ENCODE measurements at regions not wholly inside any gene's neighbourhood (a gene's known extent, or its start where the extent isn't known, plus 50 kb on each side); places are given as distances from the start of the nearest gene placed in this dataset.

GRCh38 chr2:239526666-239527415 is 126.0 kb upstream of the HDAC4 start:
- no peak overlapping the region for H3K27ac ChIP-seq (ENCODE audit: insufficient read depth, low read depth, low read length)
- no peak overlapping the region for H3K4me3 ChIP-seq (replicated peaks in 1 of 3; ENCODE audit: insufficient read depth in 1 of 3, low read depth in 1 of 3, low read length in 3 of 3)
- ChIA-PET POLR2A (no interaction called here), CTCF (no interaction called here)
- H3K9ac ChIP-seq (replicated peaks; ENCODE audit: extremely low read depth, insufficient read depth, low read length): no peak overlapping the region
- intact Hi-C loops (cut with micrococcal nuclease) (no loop called here), dilution Hi-C loops (cut with MboI; ENCODE audit: extremely low pct_ligation_motif_present, low sequenced_read_pairs) (no loop called here)
- no peak overlapping the region for H3K4me2 ChIP-seq (ENCODE audit: insufficient read depth, low read length)
- no peaks in the 10 kb centered on the region for H4K20me1 ChIP-seq (replicated peaks; ENCODE audit: control insufficient read depth, extremely low read depth, insufficient read depth, low read length)
- H2AFZ ChIP-seq (ENCODE audit: low read depth, low read length): no peak overlapping the region
- DNase-seq (ENCODE audit: low read depth, low spot score) (no peak), FAIRE-seq (no peak)
- no peaks in the 10 kb centered on the region for H3K79me2 ChIP-seq (ENCODE audit: control insufficient read depth, insufficient read depth, low read length)
- H3K9me3 ChIP-seq (replicated peaks; ENCODE audit: control insufficient read depth, insufficient read depth, low read length): no peaks in the 10 kb centered on the region
- no TSS peak for BruUV-seq (replicated peaks)
- no peaks in the 10 kb centered on the region for H3K9me1 ChIP-seq (replicated peaks; ENCODE audit: control insufficient read depth, extremely low read depth, insufficient read depth, low read length)
- no peak for TF ChIP-seq POLR2A (IDR thresholded peaks at IDR 0.05; ENCODE audit: low read depth, low read length)
- no peak for TF ChIP-seq MYC (IDR thresholded peaks at IDR 0.05; ENCODE audit: low read depth, low read length)
- no peak for TF ChIP-seq JUN (IDR thresholded peaks at IDR 0.05; ENCODE audit: borderline replicate concordance, insufficient read depth, insufficient read length, low read depth)
- H3K36me3 ChIP-seq (ENCODE audit: control insufficient read depth in 2 of 2, extremely low read depth in 1 of 2, insufficient read depth in 2 of 2, low read length in 2 of 2): no peaks in the 10 kb centered on the region
- no peaks in the 10 kb centered on the region for H3K4me1 ChIP-seq (ENCODE audit: control insufficient read depth, extremely low read depth, insufficient read depth, low read length)
- no peaks in the 10 kb centered on the region for H3K27me3 ChIP-seq (ENCODE audit: control insufficient read depth in 2 of 2, insufficient read depth in 2 of 2, low read length in 2 of 2)

GRCh38 chr2:239526038-239526437 is 125.2 kb upstream of the HDAC4 start:
- Histone ChIP-seq H3K9me1 (replicated peaks; ENCODE audit: control insufficient read depth, extremely low read depth, insufficient read depth, low read length) (no peaks in the 10 kb centered on the region), H3K9ac (replicated peaks; ENCODE audit: extremely low read depth, insufficient read depth, low read length) (no peak overlapping the region), H3K27me3 (ENCODE audit: control insufficient read depth in 2 of 2, insufficient read depth in 2 of 2, low read length in 2 of 2) (no peaks in the 10 kb centered on the region), H4K20me1 (replicated peaks; ENCODE audit: control insufficient read depth, extremely low read depth, insufficient read depth, low read length) (no peaks in the 10 kb centered on the region), H3K4me3 (replicated peaks in 1 of 3; ENCODE audit: insufficient read depth in 1 of 3, low read depth in 1 of 3, low read length in 3 of 3) (no peak overlapping the region), H3K27ac (ENCODE audit: insufficient read depth, low read depth, low read length) (no peak overlapping the region), H3K4me1 (ENCODE audit: control insufficient read depth, extremely low read depth, insufficient read depth, low read length) (no peaks in the 10 kb centered on the region), H3K4me2 (ENCODE audit: insufficient read depth, low read length) (no peak overlapping the region), H3K36me3 (ENCODE audit: control insufficient read depth in 2 of 2, extremely low read depth in 1 of 2, insufficient read depth in 2 of 2, low read length in 2 of 2) (no peaks in the 10 kb centered on the region), H2AFZ (ENCODE audit: low read depth, low read length) (no peak overlapping the region), H3K79me2 (ENCODE audit: control insufficient read depth, insufficient read depth, low read length) (no peaks in the 10 kb centered on the region), H3K9me3 (replicated peaks; ENCODE audit: control insufficient read depth, insufficient read depth, low read length) (no peaks in the 10 kb centered on the region)
- ChIA-PET POLR2A (no interaction called here), CTCF (no interaction called here)
- no peak for TF ChIP-seq POLR2A (IDR thresholded peaks at IDR 0.05; ENCODE audit: low read depth, low read length)
- no peak for TF ChIP-seq FOS (IDR thresholded peaks at IDR 0.05; ENCODE audit: borderline replicate concordance, insufficient read depth, low read length)
- TF ChIP-seq MAX (IDR thresholded peaks at IDR 0.05; ENCODE audit: insufficient read depth, insufficient read length): no peak
- TF ChIP-seq MYC (IDR thresholded peaks at IDR 0.05; ENCODE audit: low read depth, low read length): no peak
- no peak for TF ChIP-seq JUN (IDR thresholded peaks at IDR 0.05; ENCODE audit: borderline replicate concordance, insufficient read depth, insufficient read length, low read depth)
- no peak for TF ChIP-seq GATA2 (IDR thresholded peaks at IDR 0.05; ENCODE audit: insufficient read depth, insufficient read length, low read depth, low read length)
- TF ChIP-seq EZH2 (IDR thresholded peaks at IDR 0.05; ENCODE audit: borderline replicate concordance, low read depth, low read length, severe bottlenecking): no peak
- TF ChIP-seq POLR2AphosphoS5 (IDR thresholded peaks at IDR 0.05; ENCODE audit: insufficient read depth, low read depth, low read length): no peak
- TF ChIP-seq CTCF (IDR thresholded peaks at IDR 0.05; ENCODE audit: extremely low read depth in 1 of 2, insufficient read depth in 1 of 2, low read depth in 1 of 2, low read length in 2 of 2): no peak
- intact Hi-C loops (cut with micrococcal nuclease): no loop called here
- dilution Hi-C loops (cut with MboI; ENCODE audit: extremely low pct_ligation_motif_present, low sequenced_read_pairs): no loop called here
- no TSS peak for BruUV-seq (replicated peaks)
- DNase-seq (ENCODE audit: low read depth, low spot score): no peak
- no peak for FAIRE-seq
